ENCODE measurements at regions not wholly inside any gene's neighbourhood (a gene's known extent, or its start where the extent isn't known, plus 50 kb on each side); places are given as distances from the start of the nearest gene placed in this dataset.

- H2BK5ac ChIP-seq (ENCODE audit: low read depth, low read length, poor library complexity, severe bottlenecking) = no peak overlapping the region
- no peak overlapping the region for H2AK5ac ChIP-seq (ENCODE audit: low read depth, low read length)
- H3K4me3 ChIP-seq (ENCODE audit: insufficient read depth, low read depth, low read length) = no peak overlapping the region
- no peak overlapping the region for H2BK20ac ChIP-seq (ENCODE audit: low read depth, low read length)
- no peaks in the 10 kb centered on the region for H4K20me1 ChIP-seq (ENCODE audit: insufficient read depth, low read length)
- H3K4ac ChIP-seq (ENCODE audit: low read depth, low read length) = no peak overlapping the region
- H4K5ac ChIP-seq (ENCODE audit: low read depth, low read length) = no peak overlapping the region
- POLR2A ChIA-PET (ENCODE audit: unreplicated experiment) = no interaction called here
- H4K8ac ChIP-seq (ENCODE audit: low read depth in 2 of 2, low read length in 2 of 2) = no peak overlapping the region
- dilution Hi-C loops (cut with HindIII; ENCODE audit: low sequenced_read_pairs, unreplicated experiment) (no loop called here), intact Hi-C loops (cut with micrococcal nuclease) (no loop called here), in situ Hi-C loops (cut with MboI; ENCODE audit: low sequenced_read_pairs) (no loop called here)
- no peak overlapping the region for H2AFZ ChIP-seq (replicated peaks; ENCODE audit: low read length, poor library complexity)
- no peak for ATAC-seq (ENCODE audit: low read depth)
- H3K27ac ChIP-seq (ENCODE audit: insufficient read depth, low read length) = no peak overlapping the region
- WGBS, 2 experiments (ENCODE audit: extremely low coverage in 2 of 2, insufficient read length in 1 of 2) = no CpG with 5 or more reads among the region's 3 CpGs
- no peaks in the 10 kb centered on the region for H3K36me3 ChIP-seq (ENCODE audit: control insufficient read depth, insufficient read depth, low read length)
- no TSS peak for BruUV-seq (replicated peaks)
- H2AK9ac ChIP-seq (replicated peaks; ENCODE audit: low read depth, low read length, poor library complexity) = no peak overlapping the region
- no peak for TF ChIP-seq NFE2L2 (IDR thresholded peaks at IDR 0.05; ENCODE audit: low read depth, low read length)
- TF ChIP-seq, protein P1, sequence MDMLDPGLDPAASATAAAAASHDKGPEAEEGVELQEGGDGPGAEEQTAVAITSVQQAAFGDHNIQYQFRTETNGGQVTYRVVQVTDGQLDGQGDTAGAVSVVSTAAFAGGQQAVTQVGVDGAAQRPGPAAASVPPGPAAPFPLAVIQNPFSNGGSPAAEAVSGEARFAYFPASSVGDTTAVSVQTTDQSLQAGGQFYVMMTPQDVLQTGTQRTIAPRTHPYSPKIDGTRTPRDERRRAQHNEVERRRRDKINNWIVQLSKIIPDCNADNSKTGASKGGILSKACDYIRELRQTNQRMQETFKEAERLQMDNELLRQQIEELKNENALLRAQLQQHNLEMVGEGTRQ (IDR thresholded peaks at IDR 0.05; ENCODE audit: low read depth, low read length) = no peak
- TF ChIP-seq MAZ (IDR thresholded peaks at IDR 0.05; ENCODE audit: borderline replicate concordance, low read depth, low read length) = no peak
- no peak for TF ChIP-seq POLR2A (IDR thresholded peaks at IDR 0.05; ENCODE audit: low read depth, low read length)
- TF ChIP-seq MAFK (IDR thresholded peaks at IDR 0.05; ENCODE audit: low read depth, low read length) = no peak
- TF ChIP-seq CHD1 (IDR thresholded peaks at IDR 0.05; ENCODE audit: low read depth, low read length) = no peak
- no peak for TF ChIP-seq CTCF (conservative IDR thresholded peaks at IDR 0.05; ENCODE audit: low read depth, low read length)
- TF ChIP-seq RFX5 (IDR thresholded peaks at IDR 0.05; ENCODE audit: low read depth, low read length) = no peak
- no peak for TF ChIP-seq RCOR1 (IDR thresholded peaks at IDR 0.05; ENCODE audit: insufficient replicate concordance, low read length)
- H3K23ac ChIP-seq (ENCODE audit: low read depth, low read length) = no peak overlapping the region
- H2BK120ac ChIP-seq (ENCODE audit: low read depth, low read length) = no peak overlapping the region
- no peaks in the 10 kb centered on the region for H3K4me1 ChIP-seq (ENCODE audit: control insufficient read depth, insufficient read depth, low read length)
- no peaks in the 10 kb centered on the region for H3K79me1 ChIP-seq (ENCODE audit: low read depth in 1 of 2, low read length in 2 of 2)
- no peak overlapping the region for H3K9ac ChIP-seq (ENCODE audit: low read depth, low read length)
- H3K56ac ChIP-seq (ENCODE audit: extremely low read depth, insufficient read depth, low read length) = no peak overlapping the region
- H4K91ac ChIP-seq (ENCODE audit: insufficient read depth, low read depth, low read length) = no peak overlapping the region
- DNase-seq = no peak
- no peak overlapping the region for H2BK15ac ChIP-seq (ENCODE audit: low read depth, low read length)
- no peak overlapping the region for H3K14ac ChIP-seq (replicated peaks; ENCODE audit: low read depth, low read length)
- H3K9me3 ChIP-seq (ENCODE audit: control insufficient read depth, insufficient read depth, low read length) = peaks cover 4% of the 10 kb centered on the region; the same call in 1 of the 2 replicates
- no peak overlapping the region for H3K4me2 ChIP-seq (ENCODE audit: low read depth, low read length)
- no peaks in the 10 kb centered on the region for H3K27me3 ChIP-seq (ENCODE audit: control insufficient read depth, insufficient read depth, low read length)
- H3K9me1 ChIP-seq (ENCODE audit: insufficient read depth, low read length) = no peaks in the 10 kb centered on the region
- CTCF ChIA-PET = no interaction called here
- no peak overlapping the region for H3K18ac ChIP-seq (ENCODE audit: low read depth, low read length)
Measured at GRCh38 chrX:93404121-93404520, 269.3 kb downstream of the NAP1L3 start.

Measured in IMR-90 (cell line).